Activated B cell treated with CpG ODN at 0.5 μM for 24 hours (primary cell): ENCODE measurements at regions not wholly inside any gene's neighbourhood (a gene's known extent, or its start where the extent isn't known, plus 50 kb on each side); places are given as distances from the start of the nearest gene placed in this dataset.

ENCODE experiments used
- ATAC-seq: fragments of 200-7000 bp; cut with Tn5 transposase; one replicate; pipeline ENCODE4 v1.10.0; 2021; ENCODE audit warnings: low read depth, mild to moderate bottlenecking, moderate library complexity
- CTCF ChIA-PET: fragments of 350-600 bp; sonication (Branson Sonifier 250); formaldehyde crosslinking; loops from one replicate; lab custom pipeline; 2021; ENCODE audit warnings: antibody characterized with exemption; lab: Charles Lee
- POLR2A ChIA-PET: fragments of 350-600 bp; sonication (Branson Sonifier 250); formaldehyde crosslinking; loops from one replicate; lab custom pipeline; 2021; ENCODE audit warnings: antibody characterized with exemption; lab: Charles Lee
- DNase-seq: peaks from one replicate; pipeline ENCODE4 v3.0.0; 2022
- H3K27ac Mint-ChIP-seq: one replicate; pipeline ENCODE4 v1.8.0; 2020; ENCODE audit warnings: mixed read lengths
- H3K27me3 Mint-ChIP-seq: one replicate; pipeline ENCODE4 v1.8.0; 2021; ENCODE audit warnings: mixed read lengths
- H3K36me3 Mint-ChIP-seq: one replicate; pipeline ENCODE4 v1.8.0; 2021; ENCODE audit warnings: low read depth, mixed read lengths
- H3K4me1 Mint-ChIP-seq: one replicate; pipeline ENCODE4 v1.8.0; 2021; ENCODE audit warnings: mixed read lengths
- H3K4me3 Mint-ChIP-seq: one replicate; pipeline ENCODE4 v1.8.0; 2020; ENCODE audit warnings: mild to moderate bottlenecking, mixed read lengths
- H3K9me3 Mint-ChIP-seq: one replicate; pipeline ENCODE4 v1.8.0; 2020; ENCODE audit warnings: mixed read lengths
- CTCF ChIP-seq: fragments of 200-600 bp; IDR thresholded peaks from one replicate; pipeline ENCODE4 v1.8.0; 2022; ENCODE audit warnings: antibody characterized with exemption, mild to moderate bottlenecking
- intact Hi-C: fragments of 100-400 bp; cut with micrococcal nuclease; formaldehyde crosslinking; loops from one replicate; pipeline ENCODE4 v1.15.1; 2024

GRCh38 chr17:53012364-53012763 is 810.4 kb upstream of the KIF2B start:
- POLR2A ChIA-PET = no interaction called here
- TF ChIP-seq CTCF = no peak

DNA sequence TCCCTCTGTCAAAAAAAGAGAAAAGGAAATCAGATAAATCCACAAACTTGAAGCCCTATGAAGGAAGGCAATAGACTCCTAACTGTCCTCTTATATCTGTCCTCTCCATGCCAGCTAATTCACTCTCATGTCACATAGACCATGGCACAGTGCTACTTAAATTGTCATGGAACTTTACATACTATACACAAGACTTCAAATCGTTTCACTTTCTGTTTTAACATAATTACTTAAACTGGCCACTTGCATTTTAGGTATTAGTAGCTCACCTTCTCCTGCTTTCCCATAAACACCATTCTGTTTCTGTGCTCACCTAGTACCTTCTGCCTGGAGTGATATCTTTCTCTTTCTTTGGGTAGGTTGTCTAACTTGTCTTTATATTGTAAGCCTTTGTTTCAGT is 816.7 kb upstream of the KIF2B start:
- intact Hi-C loops = no loop called here
- CTCF ChIA-PET = no interaction called here
- POLR2A ChIA-PET = no interaction called here
- no peak overlapping the region for H3K27ac Mint-ChIP-seq
- ATAC-seq = no peak
- no peaks in the 10 kb centered on the region for H3K4me1 Mint-ChIP-seq
- DNase-seq = no peak
- no peak overlapping the region for H3K4me3 Mint-ChIP-seq
- no peak for TF ChIP-seq CTCF
- H3K9me3 Mint-ChIP-seq = peaks cover 7% of the 10 kb centered on the region
- H3K36me3 Mint-ChIP-seq = no peaks in the 10 kb centered on the region
- H3K27me3 Mint-ChIP-seq = no peaks in the 10 kb centered on the region

More at GRCh38 chr17:53012364-53012763, 810.4 kb upstream of the KIF2B start:
- no peak overlapping the region for H3K4me3 Mint-ChIP-seq
- H3K27me3 Mint-ChIP-seq = no peaks in the 10 kb centered on the region
- H3K9me3 Mint-ChIP-seq = peaks cover 11% of the 10 kb centered on the region
- no peak for DNase-seq
- no peaks in the 10 kb centered on the region for H3K36me3 Mint-ChIP-seq
- no peaks in the 10 kb centered on the region for H3K4me1 Mint-ChIP-seq
- intact Hi-C loops = no loop called here
- CTCF ChIA-PET = no interaction called here
- no peak for ATAC-seq
- no peak overlapping the region for H3K27ac Mint-ChIP-seq

GRCh38 chr17:53004902-53005301 is 817.8 kb upstream of the KIF2B start:
- Mint-ChIP-seq H3K36me3 (no peaks in the 10 kb centered on the region), H3K27ac (no peak overlapping the region), H3K27me3 (no peaks in the 10 kb centered on the region), H3K4me1 (no peaks in the 10 kb centered on the region), H3K4me3 (no peak overlapping the region), H3K9me3 (peaks cover 5% of the 10 kb centered on the region)
- intact Hi-C loops = no loop called here
- TF ChIP-seq CTCF = no peak
- POLR2A ChIA-PET = no interaction called here
- ATAC-seq = no peak
- CTCF ChIA-PET = no interaction called here
- DNase-seq = no peak

DNA sequence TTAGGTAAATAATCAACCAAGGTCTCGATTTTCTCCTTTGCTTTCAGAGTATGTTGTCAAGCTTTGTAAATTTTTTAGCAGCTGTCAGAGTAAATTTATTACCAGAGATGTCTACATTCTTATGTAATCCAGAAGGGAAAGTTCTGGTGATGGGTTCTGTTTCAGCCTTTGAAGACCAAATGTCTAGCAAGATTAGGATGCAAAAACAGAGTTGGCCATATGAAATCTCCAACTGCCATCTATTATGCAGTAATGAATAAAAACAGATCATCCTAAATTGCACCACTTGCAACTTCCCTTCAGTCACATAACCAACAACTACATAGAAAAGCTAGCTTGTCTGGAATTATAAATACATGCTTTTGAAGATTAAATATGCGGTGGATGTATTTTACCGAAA is 826.8 kb upstream of the KIF2B start:
- no peak for TF ChIP-seq CTCF
- H3K4me1 Mint-ChIP-seq = no peaks in the 10 kb centered on the region
- H3K9me3 Mint-ChIP-seq = peaks cover 9% of the 10 kb centered on the region
- DNase-seq (no peak), ATAC-seq (no peak)
- no peak overlapping the region for H3K27ac Mint-ChIP-seq
- no peak overlapping the region for H3K4me3 Mint-ChIP-seq
- intact Hi-C loops = no loop called here
- H3K36me3 Mint-ChIP-seq = no peaks in the 10 kb centered on the region
- CTCF ChIA-PET = no interaction called here
- H3K27me3 Mint-ChIP-seq = no peaks in the 10 kb centered on the region
- POLR2A ChIA-PET = no interaction called here

DNA sequence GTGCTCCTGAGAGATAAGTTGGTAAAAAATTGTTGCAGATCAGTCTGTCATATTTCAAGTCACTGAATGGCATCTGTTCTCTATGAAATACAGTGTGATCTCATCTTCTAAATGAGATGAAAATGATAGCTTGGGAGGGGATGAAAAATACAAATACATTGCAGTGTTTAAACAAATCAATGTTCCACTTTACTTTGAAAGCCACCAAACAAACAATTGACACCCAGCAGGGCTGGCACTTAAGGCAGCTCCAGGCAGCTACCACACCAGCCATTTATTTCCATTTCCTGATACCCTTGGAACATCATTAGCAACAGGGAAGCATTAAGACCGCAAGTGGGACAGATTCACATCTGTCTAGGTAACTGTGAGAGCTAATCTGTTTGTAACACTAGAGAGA is 827.6 kb upstream of the KIF2B start:
- Mint-ChIP-seq H3K4me1 (no peaks in the 10 kb centered on the region), H3K9me3 (peaks cover 9% of the 10 kb centered on the region), H3K36me3 (no peaks in the 10 kb centered on the region), H3K27ac (no peak overlapping the region), H3K27me3 (no peaks in the 10 kb centered on the region), H3K4me3 (no peak overlapping the region)
- intact Hi-C loops = no loop called here
- ATAC-seq (no peak), DNase-seq (no peak)
- no peak for TF ChIP-seq CTCF
- CTCF ChIA-PET = no interaction called here
- POLR2A ChIA-PET = no interaction called here
